ENCODE measurements at regions not wholly inside any gene's neighbourhood (a gene's known extent, or its start where the extent isn't known, plus 50 kb on each side); places are given as distances from the start of the nearest gene placed in this dataset.

- DNase-seq (no peak), ATAC-seq (no peak)
- in situ Hi-C loops (cut with MboI; ENCODE audit: low sequenced_read_pairs in 4 of 4) (no loop called here), intact Hi-C loops (cut with DNase I; ENCODE audit: low total_unique reads) (no loop called here)
- Histone ChIP-seq H3K9me3 (no peaks in the 10 kb centered on the region), H3K4me1 (no peaks in the 10 kb centered on the region), H3K36me3 (no peaks in the 10 kb centered on the region), H3K27ac (no peak overlapping the region), H3K4me3 (no peak overlapping the region), H3K27me3 (no peaks in the 10 kb centered on the region)
- TF ChIP-seq CTCF (IDR thresholded peaks at IDR 0.05 in 4 of 5, conservative IDR thresholded peaks at IDR 0.05 in 1 of 5), result no peak
- no peak for TF ChIP-seq POLR2A (IDR thresholded peaks at IDR 0.05)
Measured at GRCh38 chr15:79689030-79689429, 207.8 kb downstream of the MTHFS start.

GRCh38 chr15:79700951-79701480 is 195.8 kb downstream of the MTHFS start:
- in situ Hi-C loops (cut with MboI; ENCODE audit: low sequenced_read_pairs in 4 of 4), result no loop called here
- TF ChIP-seq CTCF (IDR thresholded peaks at IDR 0.05 in 4 of 5, conservative IDR thresholded peaks at IDR 0.05 in 1 of 5) (no peak), POLR2A (IDR thresholded peaks at IDR 0.05) (no peak)
- Histone ChIP-seq H3K4me3 (no peak overlapping the region), H3K27me3 (no peaks in the 10 kb centered on the region), H3K9me3 (no peaks in the 10 kb centered on the region), H3K27ac (no peak overlapping the region), H3K4me1 (no peaks in the 10 kb centered on the region), H3K36me3 (no peaks in the 10 kb centered on the region)
- intact Hi-C loops (cut with DNase I; ENCODE audit: low total_unique reads), result no loop called here
- ATAC-seq (no peak), DNase-seq (no peak)

GRCh38 chr15:79702621-79703020 is 194.2 kb downstream of the MTHFS start:
- no peaks in the 10 kb centered on the region for H3K36me3 ChIP-seq
- in situ Hi-C loops (cut with MboI; ENCODE audit: low sequenced_read_pairs in 4 of 4), result no loop called here
- ATAC-seq, result no peak
- H3K27ac ChIP-seq, result no peak overlapping the region
- no peaks in the 10 kb centered on the region for H3K4me1 ChIP-seq
- TF ChIP-seq POLR2A (IDR thresholded peaks at IDR 0.05) (no peak), CTCF (IDR thresholded peaks at IDR 0.05 in 4 of 5, conservative IDR thresholded peaks at IDR 0.05 in 1 of 5) (no peak)
- H3K4me3 ChIP-seq, result no peak overlapping the region
- intact Hi-C loops (cut with DNase I; ENCODE audit: low total_unique reads), result no loop called here
- no peaks in the 10 kb centered on the region for H3K27me3 ChIP-seq
- DNase-seq, result no peak
- no peaks in the 10 kb centered on the region for H3K9me3 ChIP-seq

GRCh38 chr15:79721256-79721655 is 175.6 kb downstream of the MTHFS start:
- H3K4me3 ChIP-seq, result no peak overlapping the region
- intact Hi-C loops (cut with DNase I; ENCODE audit: low total_unique reads), result no loop called here
- no peaks in the 10 kb centered on the region for H3K36me3 ChIP-seq
- no peaks in the 10 kb centered on the region for H3K27me3 ChIP-seq
- in situ Hi-C loops (cut with MboI; ENCODE audit: low sequenced_read_pairs in 4 of 4), result no loop called here
- no peaks in the 10 kb centered on the region for H3K4me1 ChIP-seq
- TF ChIP-seq CTCF (IDR thresholded peaks at IDR 0.05 in 4 of 5, conservative IDR thresholded peaks at IDR 0.05 in 1 of 5) (no peak), POLR2A (IDR thresholded peaks at IDR 0.05) (no peak)
- ATAC-seq, result no peak
- no peak for DNase-seq
- no peaks in the 10 kb centered on the region for H3K9me3 ChIP-seq
- H3K27ac ChIP-seq, result no peak overlapping the region

GRCh38 chr15:79724312-79724711 is 172.5 kb downstream of the MTHFS start:
- Histone ChIP-seq H3K27ac (no peak overlapping the region), H3K9me3 (no peaks in the 10 kb centered on the region), H3K27me3 (no peaks in the 10 kb centered on the region), H3K4me1 (no peaks in the 10 kb centered on the region), H3K4me3 (no peak overlapping the region), H3K36me3 (no peaks in the 10 kb centered on the region)
- intact Hi-C loops (cut with DNase I; ENCODE audit: low total_unique reads) (no loop called here), in situ Hi-C loops (cut with MboI; ENCODE audit: low sequenced_read_pairs in 4 of 4) (no loop called here)
- DNase-seq (no peak), ATAC-seq (no peak)
- no peak for TF ChIP-seq POLR2A (IDR thresholded peaks at IDR 0.05)
- TF ChIP-seq CTCF (IDR thresholded peaks at IDR 0.05 in 4 of 5, conservative IDR thresholded peaks at IDR 0.05 in 1 of 5), result no peak
